Loucy (cell line): ENCODE measurements at regions not wholly inside any gene's neighbourhood (a gene's known extent, or its start where the extent isn't known, plus 50 kb on each side); places are given as distances from the start of the nearest gene placed in this dataset.

Source experiments
- H2AFZ ChIP-seq: fragments of 200-600 bp; sonication (generic); 2 replicates; pipeline ENCODE4 v1.6.0; 2016; ENCODE audit warnings: antibody characterized with exemption, mild to moderate bottlenecking, low read length, moderate library complexity
- H3F3A ChIP-seq: fragments of 200-600 bp; 2 replicates; pipeline ENCODE4 v1.6.0; 2016; ENCODE audit warnings: antibody characterized with exemption, low read depth, mild to moderate bottlenecking
- H3K27me3 ChIP-seq: fragments of 200-600 bp; sonication (generic); 2 replicates; pipeline ENCODE4 v1.6.1; 2014; ENCODE audit warnings: low read length, mild to moderate bottlenecking; ENCODE audit not compliant: insufficient read depth, poor library complexity, severe bottlenecking
- H3K36me3 ChIP-seq: fragments of 200-600 bp; sonication (generic); 2 replicates; pipeline ENCODE4 v1.6.1; 2016; ENCODE audit warnings: low read length; ENCODE audit not compliant: insufficient read depth
- H3K4me1 ChIP-seq: fragments of 200-600 bp; sonication (generic); 2 replicates; pipeline ENCODE4 v1.5.1; 2014; ENCODE audit warnings: low read length, mild to moderate bottlenecking; ENCODE audit not compliant: insufficient read depth, poor library complexity, severe bottlenecking
- H3K4me2 ChIP-seq: fragments of 200-600 bp; sonication (generic); 2 replicates; pipeline ENCODE4 v1.6.0; 2014; ENCODE audit warnings: antibody characterized with exemption, low read length, low read depth, mild to moderate bottlenecking; ENCODE audit not compliant: poor library complexity, severe bottlenecking
- H3K4me3 ChIP-seq: fragments of 200-600 bp; sonication (generic); 2 replicates; pipeline ENCODE4 v1.5.1; 2014; ENCODE audit warnings: low read length, mild to moderate bottlenecking, mixed read lengths; ENCODE audit not compliant: poor library complexity, severe bottlenecking
- H3K79me2 ChIP-seq: fragments of 200-600 bp; sonication (generic); 2 replicates; pipeline ENCODE4 v1.6.1; 2014; ENCODE audit warnings: low read length; ENCODE audit not compliant: insufficient read depth
- H3K9ac ChIP-seq: fragments of 200-600 bp; sonication (generic); 2 replicates; pipeline ENCODE4 v1.6.0; 2014; ENCODE audit warnings: mild to moderate bottlenecking, low read depth, low read length, moderate library complexity; ENCODE audit not compliant: poor library complexity, severe bottlenecking
- H3K9me2 ChIP-seq: fragments of 200-600 bp; sonication (generic); replicated peaks from 2 replicates; pipeline ENCODE4 v1.6.1; 2016; ENCODE audit warnings: low read depth, low read length, mixed read lengths
- H3K9me3 ChIP-seq: fragments of 200-600 bp; sonication (generic); 2 replicates; pipeline ENCODE4 v1.6.1; 2014; ENCODE audit warnings: mild to moderate bottlenecking, antibody characterized with exemption, low read length, low read depth; ENCODE audit not compliant: insufficient read depth
- H4K20me1 ChIP-seq: fragments of 200-600 bp; sonication (generic); 2 replicates; pipeline ENCODE4 v1.6.0; 2014; ENCODE audit warnings: antibody characterized with exemption, low read length, mild to moderate bottlenecking; ENCODE audit not compliant: insufficient read depth, poor library complexity, severe bottlenecking
- CTCF ChIP-seq: fragments of 200-600 bp; sonication (generic); conservative IDR thresholded peaks from 2 replicates; pipeline ENCODE4 v1.5.1; 2014; ENCODE audit warnings: mild to moderate bottlenecking, antibody characterized with exemption, low read length
- EZH2phosphoT487 ChIP-seq: fragments of 200-600 bp; IDR thresholded peaks from 2 replicates; pipeline ENCODE4 v1.6.1; 2018; ENCODE audit warnings: antibody characterized with exemption, mild to moderate bottlenecking, moderate library complexity, borderline replicate concordance

DNA sequence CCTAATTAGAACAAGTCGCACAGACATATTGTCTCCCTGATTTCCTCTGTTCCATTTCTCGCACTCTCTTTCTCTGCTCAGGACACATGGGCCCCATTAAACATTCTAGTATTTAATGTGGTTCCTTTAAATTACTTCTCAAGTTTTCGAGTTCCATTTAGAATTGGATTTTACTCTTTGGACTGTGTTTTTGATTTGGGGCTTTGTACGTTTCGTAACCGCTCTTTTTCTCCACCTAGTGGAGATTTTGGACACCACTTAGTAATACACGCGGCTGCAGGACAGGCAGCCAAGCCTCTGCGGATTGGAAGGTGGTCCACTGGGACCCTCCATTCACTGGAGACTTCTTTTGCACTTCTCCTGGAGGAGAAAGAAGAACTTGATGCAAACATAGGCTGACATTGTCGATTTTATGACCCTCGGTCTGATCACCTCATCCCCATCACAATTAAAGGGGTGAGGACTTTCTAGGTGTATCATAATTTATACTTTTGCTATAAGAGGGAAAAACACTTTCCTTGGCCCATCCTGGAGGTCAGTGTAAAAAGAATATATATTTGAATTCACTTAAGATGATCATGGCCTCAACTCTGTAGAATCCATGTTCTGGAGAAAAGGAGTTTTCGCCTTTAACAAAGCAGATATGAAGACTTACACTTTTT, 85.7 kb downstream of the NOG start:
- Histone ChIP-seq H3F3A (peaks cover 8% of the 10 kb centered on the region; the same call in 1 of the 2 replicates), H3K4me1 (peaks cover 84% of the 10 kb centered on the region), H3K9me3 (no peaks in the 10 kb centered on the region), H3K9ac (no peak overlapping the region), H3K36me3 (no peaks in the 10 kb centered on the region), H3K9me2 (no peaks in the 10 kb centered on the region), H4K20me1 (no peaks in the 10 kb centered on the region), H3K4me3 (no peak overlapping the region), H3K79me2 (no peaks in the 10 kb centered on the region), H3K27me3 (no peaks in the 10 kb centered on the region), H3K4me2 (peak overlapping the region; percentile 64), H2AFZ (peak overlapping the region; percentile 44; the same call in 1 of the 2 replicates)
- TF ChIP-seq EZH2phosphoT487: no peak
- peak; percentile 83 for TF ChIP-seq CTCF

- Histone ChIP-seq H4K20me1 (no peaks in the 10 kb centered on the region), H3K9me2 (no peaks in the 10 kb centered on the region), H3F3A (peaks cover 8% of the 10 kb centered on the region; the same call in 1 of the 2 replicates), H3K79me2 (no peaks in the 10 kb centered on the region), H3K4me2 (peak overlapping the region; percentile 64), H3K9ac (no peak overlapping the region), H3K27me3 (no peaks in the 10 kb centered on the region), H3K4me1 (peaks cover 81% of the 10 kb centered on the region), H2AFZ (no peak overlapping the region), H3K9me3 (no peaks in the 10 kb centered on the region), H3K36me3 (no peaks in the 10 kb centered on the region), H3K4me3 (no peak overlapping the region)
- TF ChIP-seq EZH2phosphoT487 (no peak), CTCF (no peak)
Measured at GRCh38 chr17:56679777-56680422, 86.4 kb downstream of the NOG start.

DNA sequence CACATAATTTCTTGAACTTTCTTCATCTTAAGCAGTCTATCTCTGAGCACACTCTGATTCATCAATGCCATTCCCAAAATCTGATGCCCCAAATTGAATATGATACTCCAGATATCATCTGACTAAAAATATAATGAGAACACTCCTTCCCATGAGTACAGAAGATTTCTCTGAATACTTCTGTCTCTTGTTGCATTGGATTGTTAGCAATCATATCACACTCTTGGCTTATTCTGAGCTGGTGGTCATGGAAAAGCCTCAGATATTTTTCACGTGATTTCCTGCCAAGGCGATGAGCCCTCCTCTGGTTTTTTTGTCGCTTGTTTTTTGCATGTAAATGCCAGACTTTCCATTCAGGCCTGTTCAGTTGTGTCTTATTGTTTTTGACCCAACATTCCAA, 87.2 kb downstream of the NOG start:
- H3F3A ChIP-seq: peaks cover 8% of the 10 kb centered on the region; the same call in 1 of the 2 replicates
- peaks cover 76% of the 10 kb centered on the region for H3K4me1 ChIP-seq
- H3K4me3 ChIP-seq: peak overlapping the region; percentile 64
- H3K27me3 ChIP-seq: no peaks in the 10 kb centered on the region
- H3K36me3 ChIP-seq: no peaks in the 10 kb centered on the region
- H3K9me2 ChIP-seq: no peaks in the 10 kb centered on the region
- H3K9ac ChIP-seq: peak overlapping the region; percentile 64
- no peaks in the 10 kb centered on the region for H3K9me3 ChIP-seq
- no peaks in the 10 kb centered on the region for H3K79me2 ChIP-seq
- H4K20me1 ChIP-seq: no peaks in the 10 kb centered on the region
- H3K4me2 ChIP-seq: peak overlapping the region; percentile 64
- H2AFZ ChIP-seq: no peak overlapping the region
- TF ChIP-seq EZH2phosphoT487: no peak
- no peak for TF ChIP-seq CTCF
